ENCODE measurements at regions not wholly inside any gene's neighbourhood (a gene's known extent, or its start where the extent isn't known, plus 50 kb on each side); places are given as distances from the start of the nearest gene placed in this dataset.

DNA sequence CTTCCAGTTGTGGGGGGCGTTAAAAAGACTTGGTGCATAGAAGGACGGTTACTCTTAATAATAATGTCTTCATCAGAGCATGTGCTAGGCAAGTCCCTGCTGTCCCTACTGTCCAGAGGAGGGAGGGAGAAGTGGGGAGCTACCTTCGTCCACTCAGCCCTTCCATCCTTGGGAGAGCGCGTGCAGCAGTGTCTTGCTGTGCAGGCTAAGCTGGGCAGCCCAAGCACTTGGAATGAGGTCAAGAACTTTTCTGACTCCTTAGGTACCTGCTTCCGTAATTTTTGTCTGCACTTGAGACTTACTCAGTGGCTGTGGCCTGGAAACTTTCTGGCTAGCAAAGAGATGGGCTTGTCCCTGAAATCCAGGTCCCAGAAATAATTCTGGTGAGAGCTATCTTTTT, 265.9 kb upstream of the SORCS1 start:
- Mint-ChIP-seq H3K4me3 (no peak overlapping the region), H3K36me3 (no peaks in the 10 kb centered on the region), H3K4me1 (no peaks in the 10 kb centered on the region), H3K9me3 (no peaks in the 10 kb centered on the region), H3K27ac (no peak overlapping the region), H3K27me3 (no peaks in the 10 kb centered on the region)

DNA sequence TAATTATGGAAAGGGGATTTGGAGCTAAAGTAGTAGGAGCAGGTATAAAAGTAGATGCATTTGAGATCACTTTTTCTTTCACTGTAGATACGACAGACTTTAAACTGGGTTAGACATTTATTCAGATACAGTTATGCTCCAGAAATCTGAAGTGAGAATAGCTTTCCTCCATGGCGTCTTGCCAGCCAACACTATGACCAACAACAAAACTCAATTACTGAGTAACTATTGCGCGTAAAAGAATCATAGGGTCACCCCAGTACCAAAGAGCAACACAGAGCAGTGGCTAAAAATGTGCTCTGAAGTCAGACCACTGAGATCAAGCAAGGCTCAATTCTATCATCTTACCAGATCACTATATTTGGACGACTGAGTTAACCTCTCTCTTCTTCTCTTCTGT, 262.5 kb upstream of the SORCS1 start:
- H3K4me3 Mint-ChIP-seq = no peak overlapping the region
- H3K27ac Mint-ChIP-seq = no peak overlapping the region
- H3K9me3 Mint-ChIP-seq = peaks cover 4% of the 10 kb centered on the region
- H3K27me3 Mint-ChIP-seq = no peaks in the 10 kb centered on the region
- no peaks in the 10 kb centered on the region for H3K4me1 Mint-ChIP-seq
- H3K36me3 Mint-ChIP-seq = no peaks in the 10 kb centered on the region

- no peak overlapping the region for H3K4me3 Mint-ChIP-seq
- H3K27me3 Mint-ChIP-seq = no peaks in the 10 kb centered on the region
- H3K9me3 Mint-ChIP-seq = peaks cover 4% of the 10 kb centered on the region
- no peaks in the 10 kb centered on the region for H3K36me3 Mint-ChIP-seq
- no peak overlapping the region for H3K27ac Mint-ChIP-seq
- no peaks in the 10 kb centered on the region for H3K4me1 Mint-ChIP-seq
Observed at GRCh38 chr10:107425931-107426553, 261.5 kb upstream of the SORCS1 start.

GRCh38 chr10:107424628-107425027, 260.1 kb upstream of the SORCS1 start:
- Mint-ChIP-seq H3K4me1 (no peaks in the 10 kb centered on the region), H3K27ac (no peak overlapping the region), H3K9me3 (peaks cover 8% of the 10 kb centered on the region), H3K4me3 (no peak overlapping the region), H3K36me3 (no peaks in the 10 kb centered on the region), H3K27me3 (no peaks in the 10 kb centered on the region)

- Mint-ChIP-seq H3K36me3 (no peaks in the 10 kb centered on the region), H3K4me1 (no peaks in the 10 kb centered on the region), H3K27ac (no peak overlapping the region), H3K4me3 (no peak overlapping the region), H3K9me3 (peaks cover 8% of the 10 kb centered on the region), H3K27me3 (no peaks in the 10 kb centered on the region)
Observed at GRCh38 chr10:107423903-107424302, 259.4 kb upstream of the SORCS1 start.

DNA sequence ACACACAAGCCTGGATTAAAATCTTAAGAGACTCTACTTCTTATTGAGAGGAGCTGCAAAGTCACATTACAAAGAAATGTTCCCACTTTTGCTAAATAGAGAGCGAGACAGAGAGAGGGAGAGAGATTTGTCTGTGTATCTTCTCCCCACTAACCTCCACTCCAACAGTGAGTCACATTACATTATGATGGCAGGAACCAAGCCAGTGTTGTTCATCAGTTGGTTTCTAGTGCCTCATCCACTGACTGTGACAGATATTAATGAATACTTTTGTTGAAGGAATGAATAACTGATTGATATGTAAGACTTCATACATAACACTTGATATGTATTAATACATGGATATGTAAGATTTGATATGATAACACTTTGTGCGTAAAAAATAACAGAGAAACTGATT, 258.2 kb upstream of the SORCS1 start:
- Mint-ChIP-seq H3K4me3 (no peak overlapping the region), H3K4me1 (no peaks in the 10 kb centered on the region), H3K9me3 (peaks cover 10% of the 10 kb centered on the region), H3K27me3 (no peaks in the 10 kb centered on the region), H3K27ac (no peak overlapping the region), H3K36me3 (no peaks in the 10 kb centered on the region)

DNA sequence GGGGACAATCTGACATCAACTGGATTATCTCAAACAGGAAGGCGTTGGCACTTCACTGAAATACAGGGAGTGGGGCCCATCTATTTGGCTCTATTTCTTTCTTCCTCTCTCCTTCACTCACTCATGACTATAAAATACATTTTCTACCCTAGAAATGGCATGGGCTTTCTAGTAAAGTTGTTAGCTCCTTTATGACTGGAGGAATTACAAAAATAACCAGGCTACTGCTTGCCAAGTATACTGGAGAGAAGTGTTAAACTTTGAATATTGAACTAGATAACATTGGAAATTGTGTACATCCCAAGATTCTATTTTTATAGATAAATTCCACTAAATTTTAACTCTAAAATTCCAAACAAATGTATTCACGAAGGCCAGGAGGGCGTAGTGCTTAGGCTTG, 255.7 kb upstream of the SORCS1 start:
- no peaks in the 10 kb centered on the region for H3K36me3 Mint-ChIP-seq
- no peaks in the 10 kb centered on the region for H3K4me1 Mint-ChIP-seq
- H3K9me3 Mint-ChIP-seq = peaks cover 19% of the 10 kb centered on the region
- no peak overlapping the region for H3K27ac Mint-ChIP-seq
- no peak overlapping the region for H3K4me3 Mint-ChIP-seq
- no peaks in the 10 kb centered on the region for H3K27me3 Mint-ChIP-seq

DNA sequence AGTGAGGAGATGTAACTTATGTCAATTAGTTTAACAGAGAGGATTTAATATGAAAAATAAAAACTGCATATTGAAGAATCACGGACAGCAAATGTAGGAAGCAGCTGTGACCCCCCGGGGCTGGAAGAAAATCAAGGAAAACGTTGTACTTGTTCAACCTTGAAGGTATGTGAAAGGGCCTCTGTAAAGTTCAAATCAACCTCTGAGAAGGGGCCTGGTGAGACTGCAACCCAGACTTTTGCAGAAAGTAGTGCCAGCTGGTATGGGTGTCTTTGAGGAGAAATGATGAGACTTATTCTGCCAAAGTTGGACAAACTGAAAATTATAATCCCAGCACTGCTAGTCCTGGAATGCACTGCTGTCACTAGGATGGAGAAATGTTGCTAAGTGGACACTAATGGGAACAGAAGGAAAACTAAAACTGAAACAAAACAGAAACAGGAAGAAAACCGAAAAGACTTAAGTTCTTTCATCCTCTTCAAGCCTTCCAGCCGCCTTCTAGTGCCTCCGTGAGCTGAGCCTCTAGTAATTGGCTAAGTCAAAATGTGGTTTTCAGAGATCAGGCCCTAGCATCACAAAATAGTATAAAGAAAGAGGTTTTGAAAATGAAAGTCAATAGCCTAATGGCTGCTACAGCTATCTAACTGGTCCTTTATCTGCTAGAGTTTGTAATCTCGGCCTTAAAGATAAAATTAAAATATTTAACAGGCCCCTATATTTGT, 253.7 kb upstream of the SORCS1 start:
- no peaks in the 10 kb centered on the region for H3K27me3 Mint-ChIP-seq
- no peak overlapping the region for H3K27ac Mint-ChIP-seq
- H3K4me3 Mint-ChIP-seq = no peak overlapping the region
- H3K36me3 Mint-ChIP-seq = no peaks in the 10 kb centered on the region
- peaks cover 19% of the 10 kb centered on the region for H3K9me3 Mint-ChIP-seq
- no peaks in the 10 kb centered on the region for H3K4me1 Mint-ChIP-seq

- H3K27ac Mint-ChIP-seq = no peak overlapping the region
- H3K27me3 Mint-ChIP-seq = no peaks in the 10 kb centered on the region
- H3K9me3 Mint-ChIP-seq = peaks cover 15% of the 10 kb centered on the region
- H3K4me1 Mint-ChIP-seq = no peaks in the 10 kb centered on the region
- H3K36me3 Mint-ChIP-seq = no peaks in the 10 kb centered on the region
- H3K4me3 Mint-ChIP-seq = no peak overlapping the region
Observed at GRCh38 chr10:107417446-107417845, 252.9 kb upstream of the SORCS1 start.

GRCh38 chr10:107415446-107415845, 250.9 kb upstream of the SORCS1 start:
- Mint-ChIP-seq H3K27ac (no peak overlapping the region), H3K4me3 (no peak overlapping the region), H3K36me3 (no peaks in the 10 kb centered on the region), H3K9me3 (peaks cover 23% of the 10 kb centered on the region), H3K4me1 (no peaks in the 10 kb centered on the region), H3K27me3 (no peaks in the 10 kb centered on the region)

- Mint-ChIP-seq H3K27me3 (no peaks in the 10 kb centered on the region), H3K27ac (no peak overlapping the region), H3K4me1 (no peaks in the 10 kb centered on the region), H3K36me3 (no peaks in the 10 kb centered on the region), H3K9me3 (peaks cover 25% of the 10 kb centered on the region), H3K4me3 (no peak overlapping the region)
Observed at GRCh38 chr10:107413971-107414370, 249.5 kb upstream of the SORCS1 start.

GRCh38 chr10:107409522-107409921, 245.0 kb upstream of the SORCS1 start:
- Mint-ChIP-seq H3K4me1 (no peaks in the 10 kb centered on the region), H3K27ac (no peak overlapping the region), H3K36me3 (no peaks in the 10 kb centered on the region), H3K4me3 (no peak overlapping the region), H3K27me3 (no peaks in the 10 kb centered on the region), H3K9me3 (peaks cover 14% of the 10 kb centered on the region)

DNA sequence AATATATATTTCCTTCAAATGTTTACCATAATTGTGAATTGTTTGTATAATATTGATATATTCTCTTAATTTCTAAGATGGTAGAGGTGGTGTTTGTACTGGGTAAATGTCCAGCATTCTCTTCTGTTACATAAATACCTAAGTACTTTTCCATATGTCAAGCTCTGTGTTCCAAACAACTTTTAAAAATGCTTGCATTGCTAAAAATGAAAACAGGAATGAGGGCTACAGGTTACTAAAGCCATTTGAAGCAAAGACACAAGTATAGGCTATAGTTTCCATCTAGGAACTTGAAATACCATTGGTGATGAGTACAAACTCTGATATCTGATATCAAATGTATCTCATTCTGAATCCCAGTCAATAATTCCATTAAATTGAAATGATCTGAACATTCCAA, 233.6 kb upstream of the SORCS1 start:
- Mint-ChIP-seq H3K27me3 (no peaks in the 10 kb centered on the region), H3K27ac (no peak overlapping the region), H3K4me1 (no peaks in the 10 kb centered on the region), H3K4me3 (no peak overlapping the region), H3K9me3 (no peaks in the 10 kb centered on the region), H3K36me3 (no peaks in the 10 kb centered on the region)

GRCh38 chr10:107391901-107392300, 227.4 kb upstream of the SORCS1 start:
- Mint-ChIP-seq H3K27ac (no peak overlapping the region), H3K9me3 (peaks cover 9% of the 10 kb centered on the region), H3K27me3 (no peaks in the 10 kb centered on the region), H3K36me3 (no peaks in the 10 kb centered on the region), H3K4me1 (no peaks in the 10 kb centered on the region), H3K4me3 (no peak overlapping the region)

DNA sequence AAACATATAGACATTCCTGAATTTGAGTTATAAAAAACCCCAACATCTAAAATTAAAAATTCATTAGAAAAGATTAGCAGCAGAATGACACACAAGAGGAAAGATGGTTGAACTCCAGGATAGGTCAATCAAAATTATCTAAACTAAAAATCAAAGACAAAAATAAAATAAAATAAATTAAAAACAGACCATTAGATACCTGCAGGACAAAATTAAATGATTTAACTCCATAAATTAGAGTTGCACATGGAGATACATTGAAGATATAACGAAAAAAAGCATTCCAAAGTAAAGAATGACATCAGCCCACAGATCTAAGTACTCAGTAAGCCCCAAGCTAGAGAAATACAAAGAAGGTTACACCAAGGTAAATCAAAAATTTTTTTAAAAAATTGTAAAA, 226.1 kb upstream of the SORCS1 start:
- Mint-ChIP-seq H3K27me3 (no peaks in the 10 kb centered on the region), H3K4me3 (no peak overlapping the region), H3K36me3 (no peaks in the 10 kb centered on the region), H3K9me3 (peaks cover 9% of the 10 kb centered on the region), H3K27ac (no peak overlapping the region), H3K4me1 (no peaks in the 10 kb centered on the region)

GRCh38 chr10:107383357-107383756, 218.9 kb upstream of the SORCS1 start:
- Mint-ChIP-seq H3K27me3 (no peaks in the 10 kb centered on the region), H3K27ac (no peak overlapping the region), H3K4me1 (no peaks in the 10 kb centered on the region), H3K4me3 (no peak overlapping the region), H3K36me3 (no peaks in the 10 kb centered on the region), H3K9me3 (peaks cover 7% of the 10 kb centered on the region)

DNA sequence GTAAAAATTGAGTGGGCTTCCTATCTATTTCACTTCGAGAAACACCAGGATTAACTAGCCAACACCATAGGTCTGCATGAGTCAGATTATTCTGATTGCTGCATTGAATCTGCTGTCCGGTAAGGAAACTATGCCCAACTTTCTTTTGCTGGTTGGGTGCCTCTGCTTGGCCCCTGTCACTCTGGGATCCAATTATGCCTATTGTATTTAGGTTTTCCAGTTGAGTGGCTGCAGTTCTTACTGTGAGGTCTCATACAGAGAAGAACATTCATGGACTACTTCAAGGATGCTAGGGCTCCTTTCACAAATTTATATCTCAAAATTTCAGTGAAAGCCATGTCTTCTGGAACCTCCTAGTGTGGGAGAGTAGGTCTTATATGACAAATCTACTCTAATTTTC, 215.1 kb upstream of the SORCS1 start:
- Mint-ChIP-seq H3K9me3 (peaks cover 5% of the 10 kb centered on the region), H3K4me3 (no peak overlapping the region), H3K27me3 (no peaks in the 10 kb centered on the region), H3K36me3 (no peaks in the 10 kb centered on the region), H3K4me1 (no peaks in the 10 kb centered on the region), H3K27ac (no peak overlapping the region)

Measured in activated naive CD4-positive, alpha-beta T cell treated with anti-CD3 and anti-CD28 coated beads, Interleukin-2, amount 50 U/mL, for 24 hours (primary cell).